Right hindlimb (tissue), 1 donor: ENCODE measurements at regions not wholly inside any gene's neighbourhood (a gene's known extent, or its start where the extent isn't known, plus 50 kb on each side); places are given as distances from the start of the nearest gene placed in this dataset.
A peak's percentile ranks its signal among the peaks of the same experiment; 100 is the strongest.
"Not testable (repeated sequence)": the region's sequence is repeated elsewhere in the genome, so short reads cannot be mapped to it uniquely, and the experiment has no call there.

Source experiments
- DNase-seq: peaks from one replicate; pipeline ENCODE4 v3.0.0-alpha.2; 2018

DNA sequence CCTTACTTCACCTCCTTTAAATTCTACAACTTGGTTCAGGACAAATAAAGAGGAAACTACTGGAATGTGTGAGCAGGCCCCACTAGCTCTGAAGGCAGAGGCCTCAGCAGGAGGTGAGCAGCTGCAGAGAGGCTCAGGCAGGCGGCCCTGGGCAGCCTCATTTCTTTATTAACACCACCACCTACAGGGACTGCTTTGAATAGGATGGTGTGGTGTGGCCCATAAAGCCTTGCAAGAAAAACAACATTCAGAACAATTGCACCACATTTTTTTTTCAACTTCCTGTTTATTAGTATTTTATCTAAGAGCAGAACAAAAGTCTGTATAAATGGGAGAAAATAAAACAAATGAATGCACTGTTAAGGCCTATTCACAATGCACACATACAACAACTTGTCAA lies 333.7 kb downstream of the BCL2L11 start:
- not testable (repeated sequence) for DNase-seq

DNA sequence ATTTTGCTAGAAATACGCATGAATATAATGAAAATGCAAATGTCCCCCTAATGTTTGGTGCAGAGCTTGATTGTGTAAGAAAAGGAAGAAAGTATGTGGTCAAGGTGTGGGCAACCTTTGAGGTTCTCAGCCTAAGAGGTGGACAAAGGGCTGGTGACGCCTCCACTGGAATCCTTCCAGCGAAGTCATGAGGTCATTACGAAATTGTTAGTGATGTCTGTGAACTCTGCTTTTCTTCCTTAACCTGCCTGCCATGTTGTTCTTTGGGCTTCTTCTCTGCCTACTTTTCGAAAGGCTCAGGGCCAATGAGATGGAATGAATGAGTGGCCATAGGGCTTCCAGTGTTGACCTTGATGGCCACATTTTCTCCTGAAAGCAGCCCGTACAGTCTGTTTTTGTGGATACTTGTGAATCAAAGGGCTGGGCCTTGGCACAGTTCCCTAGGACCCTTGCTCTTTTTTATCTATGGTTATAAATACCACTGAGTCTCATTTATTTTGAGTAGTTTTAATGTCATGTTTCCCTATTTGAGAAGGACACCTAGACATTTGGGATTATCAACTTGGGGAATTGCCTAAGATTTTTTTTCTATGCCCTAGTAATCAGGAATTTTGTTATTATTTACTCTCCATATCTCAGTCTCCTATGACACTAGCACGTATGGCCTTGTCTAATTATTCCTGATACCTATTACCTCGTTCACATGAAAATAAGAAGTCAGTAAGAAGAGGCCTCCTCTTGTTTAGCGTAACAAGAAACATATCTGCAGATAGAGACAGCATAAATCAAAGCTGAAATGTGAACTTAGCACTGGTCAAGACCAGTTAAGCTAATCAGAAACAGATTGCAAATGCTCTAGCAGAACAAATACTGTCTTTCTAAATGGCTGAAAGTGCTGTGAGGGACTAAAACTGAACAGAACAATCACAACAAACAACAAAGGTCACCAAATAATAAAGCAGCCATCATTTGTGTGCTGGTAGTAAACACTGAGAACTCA lies 334.6 kb downstream of the BCL2L11 start:
- not testable (repeated sequence) for DNase-seq

DNA sequence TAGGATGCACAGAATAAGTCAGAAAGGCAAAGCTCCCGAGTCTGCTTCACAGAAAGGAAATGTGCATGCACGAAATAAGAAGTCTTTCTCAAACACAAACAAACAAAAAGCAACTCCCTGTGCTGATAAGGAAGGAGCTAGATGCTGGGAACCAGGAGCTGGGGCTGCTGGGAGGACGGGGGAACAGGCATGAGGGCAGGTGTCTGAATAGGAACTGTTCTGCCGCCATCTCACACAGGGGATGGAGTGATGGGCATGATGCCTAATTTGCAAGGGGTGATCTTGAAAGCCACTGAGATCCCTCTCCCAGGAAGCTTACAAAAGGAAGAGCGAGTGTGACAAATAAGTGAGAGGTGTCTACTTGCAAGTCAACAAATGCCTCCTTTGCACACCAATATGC lies 336.5 kb downstream of the BCL2L11 start:
- DNase-seq, result not testable (repeated sequence)

DNA sequence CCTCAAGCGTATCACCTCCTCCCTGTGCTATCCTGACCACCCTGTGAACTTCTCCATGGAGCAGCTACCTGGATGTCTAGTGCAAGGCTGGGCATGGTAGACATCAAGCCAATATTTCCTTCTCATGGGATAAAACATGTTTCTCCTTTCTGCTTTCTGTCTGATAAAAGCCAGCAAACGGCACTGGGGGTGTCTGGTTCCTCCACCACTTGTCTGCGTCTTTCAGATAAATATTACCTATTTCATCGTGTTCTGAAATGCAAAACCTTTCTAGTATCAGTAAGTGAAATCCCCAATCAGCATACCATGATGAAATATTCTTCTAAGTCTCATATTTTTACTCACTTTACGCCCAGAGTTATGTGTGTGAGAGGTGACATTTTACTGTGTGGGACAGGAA lies 340.2 kb downstream of the BCL2L11 start:
- DNase-seq, result not testable (repeated sequence)

DNA sequence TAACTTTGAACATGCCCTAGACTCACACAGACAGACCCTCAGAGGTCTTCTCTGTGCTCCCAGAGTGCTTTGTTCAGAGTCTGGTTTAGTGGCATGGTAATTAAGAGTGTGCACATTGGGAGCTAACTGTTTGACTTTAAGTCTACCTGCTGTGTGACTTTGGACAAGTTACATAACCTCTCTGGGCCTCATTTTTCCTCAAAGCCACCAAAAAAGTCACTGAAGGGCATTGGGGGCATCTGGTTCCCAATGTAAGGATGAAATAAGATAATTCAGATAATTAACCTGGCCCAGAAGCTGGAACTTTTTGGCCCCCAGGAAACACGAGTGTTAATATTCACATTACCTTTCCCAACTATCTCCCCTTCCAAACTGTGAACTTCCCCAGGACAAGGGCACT lies 341.1 kb downstream of the BCL2L11 start:
- not testable (repeated sequence) for DNase-seq

DNA sequence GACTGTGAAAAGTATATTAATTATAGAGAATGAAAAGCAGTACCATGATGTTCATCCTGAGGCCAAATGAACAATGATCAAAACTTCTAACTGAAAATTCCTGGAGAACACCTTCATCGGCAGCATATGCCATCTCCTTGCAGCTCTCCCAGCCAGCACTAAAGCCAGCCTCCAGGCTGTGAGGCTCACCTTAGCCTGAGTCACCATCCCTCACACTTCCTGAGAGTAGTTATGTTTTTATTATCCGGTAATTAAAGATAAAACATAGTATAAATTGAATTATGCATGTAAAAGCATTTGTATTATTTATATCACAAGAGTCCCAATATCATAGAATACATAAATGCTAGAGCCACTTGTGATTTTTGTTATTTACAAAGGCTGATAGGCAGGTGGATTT lies 341.9 kb downstream of the BCL2L11 start:
- DNase-seq, result not testable (repeated sequence)

DNA sequence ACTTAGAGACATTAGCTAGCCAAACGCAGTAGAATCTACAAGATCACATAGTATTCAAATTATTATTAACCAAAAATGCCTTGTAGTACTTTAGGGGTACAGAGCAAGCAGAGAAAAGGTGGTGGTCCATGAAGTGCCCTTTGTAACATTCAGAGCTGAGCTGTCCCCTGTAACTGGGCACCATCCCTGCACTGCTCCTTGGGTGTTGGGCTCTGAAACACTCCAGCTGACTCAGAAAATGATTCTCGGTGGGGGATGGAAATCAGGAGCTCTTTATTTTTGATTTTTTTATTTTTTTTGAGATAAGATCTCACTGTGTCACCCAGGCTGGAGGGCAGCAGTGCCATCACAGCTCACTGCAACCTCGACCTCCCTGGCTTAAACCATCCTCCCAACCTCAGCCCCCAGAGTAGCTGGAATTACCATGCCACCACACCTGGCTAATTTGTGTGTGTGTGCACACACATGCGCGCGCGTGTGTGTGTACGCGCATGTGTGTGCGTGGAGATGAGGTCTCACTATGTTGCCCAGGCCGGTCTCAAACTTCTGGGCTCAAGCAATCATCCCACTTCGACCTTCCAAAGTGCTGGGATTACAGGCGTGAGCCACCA lies 342.6 kb downstream of the BCL2L11 start:
- DNase-seq, result not testable (repeated sequence)

DNA sequence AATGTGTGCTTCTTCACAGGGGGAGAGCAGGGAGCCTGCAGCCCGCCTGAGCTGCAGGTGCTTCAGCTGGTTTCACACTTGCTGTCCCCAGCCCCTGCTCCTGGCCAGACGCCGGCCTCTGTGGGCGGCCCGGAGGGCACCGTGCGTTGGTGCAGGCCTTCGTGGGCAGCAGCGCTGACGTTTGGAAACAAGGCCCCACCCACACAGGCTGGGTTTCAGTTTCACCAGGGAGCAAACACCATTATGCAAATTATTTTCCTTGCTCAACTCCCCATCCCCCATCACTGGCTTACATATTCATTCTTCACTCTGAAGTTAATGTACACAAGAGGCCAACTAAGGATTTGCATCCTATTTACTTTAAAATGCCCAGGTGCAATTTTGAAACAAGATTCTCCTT lies 343.2 kb downstream of the BCL2L11 start:
- not testable (repeated sequence) for DNase-seq

DNA sequence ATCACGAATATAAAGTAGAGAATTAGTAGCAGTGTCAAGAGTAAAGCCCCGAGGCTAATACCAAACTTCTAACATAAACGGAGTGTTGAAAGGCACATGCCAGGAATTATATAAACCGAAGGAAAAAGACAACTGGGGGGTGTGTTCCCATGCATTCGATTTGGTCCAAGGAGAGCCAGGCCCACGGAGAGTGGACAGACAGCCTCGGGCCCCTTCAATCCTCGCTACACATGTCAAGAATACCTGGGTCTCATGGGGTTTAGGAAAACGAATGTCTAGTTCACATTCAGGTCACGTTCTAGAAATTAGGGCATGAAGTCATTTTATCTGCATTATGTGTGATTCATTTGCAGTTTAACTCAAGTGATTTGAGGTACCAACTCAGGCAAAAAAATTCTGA lies 343.7 kb downstream of the BCL2L11 start:
- not testable (repeated sequence) for DNase-seq

DNA sequence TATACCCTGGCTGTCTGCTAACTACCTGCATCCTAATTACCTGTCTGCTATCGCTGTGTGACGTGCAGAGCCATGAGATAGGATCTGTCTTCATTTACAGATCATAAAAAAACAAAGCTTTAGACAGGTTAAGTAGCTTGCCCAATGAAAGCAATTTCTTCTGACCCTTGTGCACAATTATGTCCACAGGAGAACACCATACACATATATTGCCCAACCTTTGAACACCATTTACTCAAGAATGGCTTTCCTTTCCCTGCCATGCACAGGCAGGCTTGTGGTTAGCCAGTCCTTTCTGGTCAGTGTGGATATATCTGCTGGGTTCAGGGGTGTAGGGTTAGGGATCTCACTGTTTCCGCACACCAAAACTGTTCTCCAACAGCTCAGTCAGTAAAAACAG lies 344.8 kb downstream of the BCL2L11 start:
- DNase-seq, result not testable (repeated sequence)

DNA sequence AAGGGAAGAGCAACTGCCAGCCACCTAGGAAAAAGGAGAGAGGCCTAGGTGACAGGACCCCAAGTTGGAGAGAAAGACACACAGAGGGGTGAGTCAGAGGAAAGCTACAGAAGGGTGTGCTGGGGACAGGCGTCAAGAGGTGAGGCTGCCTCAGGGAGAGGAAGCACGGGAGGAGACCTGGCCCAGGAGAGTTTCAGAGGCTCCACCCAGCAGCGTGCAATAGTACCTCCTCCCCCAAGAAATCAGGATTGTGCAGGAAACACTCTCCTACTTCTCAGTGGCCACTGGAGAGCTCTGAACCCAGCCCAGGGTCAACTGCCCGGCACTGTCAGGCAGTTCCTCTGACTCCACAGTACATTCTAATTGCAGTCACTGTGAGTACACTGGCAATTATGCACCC lies 346.0 kb downstream of the BCL2L11 start:
- DNase-seq, result not testable (repeated sequence)

DNA sequence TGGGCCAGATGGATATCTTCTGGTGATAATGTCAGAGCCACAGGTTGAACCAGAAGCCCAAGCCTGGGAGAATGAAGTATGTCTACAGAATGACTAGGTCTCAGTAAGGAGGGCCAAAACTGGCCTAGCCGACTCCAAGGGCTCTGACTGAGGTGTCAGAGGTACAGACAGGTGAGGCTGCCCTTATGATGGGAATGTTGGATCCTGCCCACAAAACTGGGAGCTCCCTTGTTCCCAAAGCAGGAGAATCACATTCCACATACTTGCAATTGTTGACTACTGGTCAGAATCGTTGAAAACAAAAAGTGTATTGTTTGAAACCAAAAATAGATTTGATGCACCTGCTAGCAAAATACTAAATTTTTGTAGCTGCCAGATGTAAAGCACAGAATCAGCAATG lies 350.2 kb downstream of the BCL2L11 start:
- DNase-seq, result not testable (repeated sequence)

DNA sequence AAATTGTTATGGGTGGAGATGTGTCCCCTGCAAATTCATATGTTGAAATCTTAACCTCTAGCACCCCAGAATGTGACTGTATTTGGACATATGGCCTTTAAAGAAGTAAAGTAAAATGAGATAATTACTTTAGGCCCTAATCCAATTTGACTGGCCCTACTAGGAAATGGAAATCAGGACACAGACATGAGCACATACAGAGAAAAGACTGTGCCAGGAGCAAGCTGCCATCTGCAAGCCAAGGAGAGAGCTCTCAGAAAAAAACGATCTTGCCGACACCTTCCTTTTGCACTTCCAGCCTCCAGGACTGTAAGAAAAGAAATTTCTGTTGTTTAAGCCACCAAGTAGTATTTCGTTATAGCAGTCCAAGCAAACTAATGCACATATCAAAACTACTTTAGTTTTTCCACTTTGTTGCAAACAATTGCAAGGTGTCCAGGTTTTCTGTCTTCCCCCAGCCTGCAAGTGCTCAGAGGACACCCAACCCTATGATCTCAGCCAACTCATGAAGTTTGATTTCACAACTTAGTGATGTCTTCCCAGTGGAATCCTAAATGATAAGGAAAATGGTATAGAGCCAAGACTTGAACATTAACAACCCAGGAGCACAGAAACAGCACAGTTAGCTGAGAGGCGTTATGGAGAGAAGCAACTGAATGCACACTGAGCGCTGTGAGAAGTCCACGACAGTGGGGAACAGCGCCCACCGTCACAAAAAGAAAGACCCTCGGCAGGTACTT lies 351.2 kb downstream of the BCL2L11 start:
- DNase-seq, result not testable (repeated sequence)

DNA sequence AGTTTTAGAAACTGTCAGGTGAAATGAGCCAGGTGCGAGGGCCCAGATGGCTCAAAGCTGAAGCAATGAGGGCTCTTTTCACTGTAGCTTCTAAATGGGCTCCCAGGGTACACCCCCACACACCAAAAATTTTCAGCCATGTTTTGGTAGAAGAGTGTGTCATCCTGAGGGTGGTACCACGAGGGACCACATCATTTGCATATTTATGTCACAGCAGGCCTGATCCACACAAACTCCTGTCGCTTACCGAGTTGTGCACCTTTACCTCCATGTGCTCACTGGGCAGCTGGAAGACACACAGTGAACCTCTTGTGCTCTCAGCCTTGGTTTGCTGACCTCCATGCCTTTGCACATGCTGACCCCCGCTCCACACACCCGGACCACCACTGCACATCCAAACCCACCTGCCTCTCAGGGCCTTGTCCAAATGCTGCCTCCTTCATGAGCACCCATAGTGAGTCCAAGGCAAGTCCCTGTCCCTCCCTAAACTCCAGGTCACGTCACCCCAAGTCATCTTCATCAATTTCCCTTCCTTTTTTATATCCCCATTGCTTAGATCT lies 352.2 kb downstream of the BCL2L11 start:
- not testable (repeated sequence) for DNase-seq

DNA sequence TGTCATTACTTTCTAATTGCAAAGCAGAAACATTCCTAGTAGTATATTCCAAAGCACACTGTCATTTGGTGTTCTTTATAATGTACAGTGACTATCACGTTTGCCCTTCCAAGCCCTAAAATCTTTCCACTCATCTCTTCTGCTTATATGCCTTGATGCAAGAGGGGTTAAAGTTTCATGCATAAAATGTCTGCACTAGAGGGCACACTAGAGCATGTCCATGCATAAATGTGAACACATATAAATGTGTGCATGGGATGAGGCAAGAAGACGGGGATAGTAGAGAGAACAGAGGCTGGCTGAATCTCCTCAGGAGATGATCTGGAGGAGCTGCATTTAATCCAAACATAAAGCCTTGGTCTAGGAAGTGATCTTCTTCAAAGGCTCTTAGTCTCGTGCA lies 352.8 kb downstream of the BCL2L11 start:
- not testable (repeated sequence) for DNase-seq

DNA sequence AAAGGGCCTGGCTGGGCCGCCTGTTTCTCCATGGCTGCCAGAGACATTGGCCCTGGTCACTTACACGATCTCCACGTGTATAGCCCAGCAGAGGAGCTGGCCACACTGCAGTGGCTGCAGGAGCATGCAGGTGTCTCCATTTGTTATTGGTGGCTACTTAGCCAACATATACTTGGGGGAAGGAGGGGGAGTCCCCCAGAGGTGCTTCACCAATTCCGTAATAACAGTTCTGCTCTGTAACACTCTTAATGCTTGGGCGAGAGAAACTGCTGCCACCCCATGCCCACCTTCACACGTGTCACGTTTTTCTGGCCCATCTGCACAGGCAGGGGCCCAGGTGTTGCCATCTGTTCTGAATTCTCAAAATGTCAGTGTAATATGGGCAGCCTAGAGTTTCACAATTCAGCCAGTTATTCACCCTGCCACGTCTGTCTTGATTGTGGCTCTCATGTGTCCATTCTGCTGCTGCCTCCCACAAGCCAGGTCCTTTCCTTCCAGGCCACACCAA lies 353.5 kb downstream of the BCL2L11 start:
- not testable (repeated sequence) for DNase-seq

DNA sequence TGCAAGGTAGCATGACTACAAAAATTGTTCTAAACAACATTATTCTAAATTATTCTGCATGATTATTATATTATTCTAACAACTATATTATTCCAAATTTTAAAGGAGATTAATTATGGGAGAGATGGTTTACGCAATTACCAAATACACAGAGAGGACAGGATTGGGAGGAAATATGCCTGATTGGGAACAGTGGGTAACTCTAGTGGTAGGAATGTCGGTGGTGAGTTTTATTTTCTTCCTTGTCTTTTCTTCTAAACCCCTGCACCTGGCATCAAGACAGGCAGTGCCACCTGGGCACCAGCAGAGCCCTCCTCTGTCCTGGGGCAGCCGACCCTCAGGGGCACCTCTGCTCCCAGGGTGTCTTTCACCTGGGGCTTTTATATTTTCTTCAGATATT lies 357.6 kb downstream of the BCL2L11 start:
- DNase-seq, result not testable (repeated sequence)

DNA sequence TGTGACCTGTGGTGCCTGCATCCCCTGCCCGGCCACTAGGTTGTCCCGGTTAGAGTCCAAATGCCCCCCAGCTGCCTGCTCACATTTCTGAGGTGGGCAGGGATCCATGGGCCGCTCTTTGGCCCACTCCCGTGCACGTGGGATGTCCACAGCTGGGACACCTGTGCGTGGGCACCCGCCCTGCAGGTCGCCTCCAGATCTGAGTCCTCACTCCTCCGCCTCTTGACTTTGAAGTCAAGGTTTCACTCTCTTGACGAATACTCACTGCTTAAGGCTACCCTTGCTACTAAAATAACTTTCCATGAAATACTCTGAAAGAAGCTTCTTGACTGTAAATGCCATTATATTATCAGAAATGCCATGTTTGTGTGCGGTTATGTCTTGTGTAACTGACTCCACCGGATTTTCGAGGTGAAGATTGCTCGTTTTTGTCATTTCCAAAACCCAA lies 358.2 kb downstream of the BCL2L11 start:
- DNase-seq, result not testable (repeated sequence)

DNA sequence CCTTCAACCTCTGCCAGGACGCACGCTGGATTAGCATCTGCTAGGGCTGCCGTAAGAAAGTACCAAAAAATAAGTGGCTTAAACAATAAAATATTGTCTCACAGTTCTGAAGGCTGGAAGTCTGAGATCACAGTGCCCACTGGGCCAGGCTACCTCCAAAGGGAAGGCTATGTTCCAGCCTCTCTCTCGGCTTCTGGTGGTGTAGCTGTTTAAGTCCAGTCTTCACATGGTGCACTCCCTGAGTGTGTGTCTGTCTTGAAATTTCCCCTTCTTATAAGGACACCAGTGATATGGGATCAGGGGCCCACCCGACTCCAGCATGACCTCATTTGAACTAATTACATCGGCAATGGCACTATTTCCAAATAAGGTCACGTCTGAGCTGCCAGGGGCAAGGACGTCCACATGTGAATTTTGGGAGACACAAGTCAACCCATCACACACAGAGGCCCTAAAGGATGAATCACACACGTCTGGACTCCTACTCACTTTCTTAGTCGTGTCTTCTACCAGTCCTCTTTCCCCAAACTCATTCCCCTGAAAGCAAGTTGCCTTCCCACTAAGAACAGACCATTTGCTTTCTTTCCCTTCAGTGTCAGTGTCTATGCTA lies 359.4 kb downstream of the BCL2L11 start:
- not testable (repeated sequence) for DNase-seq

DNA sequence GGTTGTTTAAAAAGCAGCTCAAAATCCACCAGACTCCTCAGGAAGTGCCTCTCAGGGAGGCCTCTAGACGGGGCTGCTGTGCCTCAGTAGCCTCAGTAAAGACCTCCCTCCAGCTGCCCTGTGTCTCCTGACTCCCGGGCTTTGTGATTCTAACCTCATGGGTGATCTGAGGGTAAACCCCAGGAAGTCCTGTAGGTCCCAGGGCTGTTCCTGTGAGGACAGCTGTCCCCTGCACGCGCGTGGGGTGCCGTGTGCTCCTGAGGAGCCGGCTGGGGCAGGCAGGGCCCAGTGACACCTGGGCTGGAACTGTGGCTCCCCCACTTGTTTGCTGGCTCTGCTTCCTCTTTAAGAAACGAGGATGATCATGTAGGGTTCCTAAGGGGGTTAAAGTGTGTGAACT lies 359.9 kb downstream of the BCL2L11 start:
- DNase-seq, result not testable (repeated sequence)

DNA sequence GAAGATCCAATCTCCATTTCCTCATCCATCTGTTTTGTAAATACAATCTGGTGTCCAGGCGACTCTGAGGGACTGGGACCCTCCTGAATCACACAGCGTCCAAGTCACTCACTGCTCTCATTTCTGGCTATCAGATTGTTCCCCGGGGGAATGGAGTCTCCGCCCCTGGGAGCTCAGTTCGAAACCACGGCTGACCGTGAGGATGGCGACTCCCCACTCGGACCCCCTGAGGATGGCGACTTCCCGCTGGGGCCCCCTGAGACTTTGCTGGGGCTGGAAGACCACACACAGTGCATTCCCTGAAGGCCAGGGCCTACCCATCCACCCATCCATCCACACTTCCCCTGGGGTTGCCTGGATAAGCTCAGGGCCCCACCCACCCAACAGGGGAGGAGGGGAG lies 360.5 kb downstream of the BCL2L11 start:
- peak; percentile 21 for DNase-seq
